Effector CD4-positive, alpha-beta T cell (primary cell): ENCODE measurements at regions not wholly inside any gene's neighbourhood (a gene's known extent, or its start where the extent isn't known, plus 50 kb on each side); places are given as distances from the start of the nearest gene placed in this dataset.

Source experiments
- DNase-seq: peaks from one replicate; pipeline ENCODE4 v3.0.0-alpha.2; 2020

DNA sequence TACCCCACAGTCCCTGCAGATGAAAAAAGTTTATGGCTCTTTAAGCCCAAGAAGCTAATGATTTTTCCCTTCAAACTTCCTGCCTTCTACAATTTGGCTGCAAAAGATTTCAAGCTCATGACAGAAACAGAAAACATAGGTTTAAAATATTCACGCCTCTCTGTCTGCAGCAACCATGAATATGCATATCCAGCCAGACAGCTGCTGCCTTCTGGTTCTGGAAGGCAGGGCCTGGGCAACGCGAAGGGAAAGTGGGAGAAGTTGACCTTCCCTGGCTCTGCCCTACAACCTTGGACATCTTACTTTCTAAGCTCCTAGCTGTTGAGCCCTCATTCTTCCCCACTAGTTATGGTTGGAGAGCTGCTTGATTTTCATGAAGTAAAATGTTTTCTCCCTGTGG is 64.8 kb upstream of the CLINT1 start:
- no peak for DNase-seq

DNA sequence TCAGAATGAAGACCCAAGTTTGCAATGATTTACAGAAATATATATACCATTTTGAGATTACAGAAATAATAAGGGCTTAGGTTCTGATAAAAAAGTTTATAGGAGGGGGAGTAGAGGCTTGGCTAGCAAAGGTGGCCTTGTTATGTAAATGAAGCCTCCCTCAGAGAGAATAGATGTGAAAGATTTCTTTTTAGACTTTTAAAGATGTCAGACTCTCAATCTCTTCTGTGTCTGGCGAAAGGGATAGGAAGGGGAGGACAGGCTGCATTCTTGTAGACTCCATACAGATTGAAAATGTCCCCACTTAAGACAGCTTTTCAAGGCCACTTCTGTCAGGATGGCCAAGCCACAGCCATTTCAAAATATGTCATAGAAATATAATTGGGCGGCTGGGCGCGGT is 63.1 kb upstream of the CLINT1 start:
- DNase-seq: no peak

GRCh38 chr5:157920828-157921170 is 61.9 kb upstream of the CLINT1 start:
- no peak for DNase-seq

- no peak for DNase-seq
Observed at GRCh38 chr5:157918811-157919742, 60.1 kb upstream of the CLINT1 start.

DNA sequence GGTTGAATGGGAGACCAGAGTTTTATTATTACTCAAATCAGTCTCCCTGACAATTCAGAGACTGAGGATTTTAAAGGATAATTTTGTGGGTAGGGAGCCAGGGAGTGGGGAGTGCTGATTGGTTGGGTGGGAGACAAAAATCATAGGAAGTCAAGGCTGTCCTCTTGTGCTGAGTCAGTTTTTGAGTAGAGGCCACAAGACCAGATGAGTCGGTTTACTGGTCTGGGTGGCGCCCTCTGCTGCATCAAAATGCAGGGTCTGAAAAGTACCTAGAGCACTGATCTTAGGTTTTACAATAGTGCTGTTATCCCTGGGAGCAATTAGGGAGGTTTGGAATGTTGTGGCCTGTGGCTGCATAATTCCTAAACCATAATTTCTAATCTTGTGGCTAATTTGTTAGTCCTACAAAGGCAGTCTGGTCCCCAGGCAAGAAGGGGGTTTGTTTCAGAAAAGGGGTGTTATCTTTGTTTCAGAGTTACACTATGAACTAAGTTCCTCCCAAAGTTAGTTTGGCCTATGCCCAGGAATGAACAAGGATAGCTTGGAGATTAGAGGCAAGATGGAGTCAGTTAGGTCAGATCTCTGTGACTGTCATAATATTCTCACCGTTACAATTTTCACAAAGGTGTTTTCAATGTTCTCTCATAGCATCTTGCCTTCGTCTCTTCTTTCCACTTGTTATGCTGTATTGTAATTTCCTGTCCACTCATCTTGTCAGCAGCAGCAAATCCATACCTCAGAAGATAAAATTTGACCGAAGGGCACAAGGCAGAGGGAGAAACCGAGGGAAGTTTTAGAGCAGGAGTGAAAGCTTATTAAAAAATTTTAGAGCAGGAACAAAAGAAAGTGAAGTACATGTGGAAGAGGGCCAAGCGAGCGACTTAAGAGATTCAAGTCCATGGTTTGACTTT is 59.2 kb upstream of the CLINT1 start:
- DNase-seq: peak; percentile 30

GRCh38 chr5:157917491-157917890 is 58.5 kb upstream of the CLINT1 start:
- no peak for DNase-seq

DNA sequence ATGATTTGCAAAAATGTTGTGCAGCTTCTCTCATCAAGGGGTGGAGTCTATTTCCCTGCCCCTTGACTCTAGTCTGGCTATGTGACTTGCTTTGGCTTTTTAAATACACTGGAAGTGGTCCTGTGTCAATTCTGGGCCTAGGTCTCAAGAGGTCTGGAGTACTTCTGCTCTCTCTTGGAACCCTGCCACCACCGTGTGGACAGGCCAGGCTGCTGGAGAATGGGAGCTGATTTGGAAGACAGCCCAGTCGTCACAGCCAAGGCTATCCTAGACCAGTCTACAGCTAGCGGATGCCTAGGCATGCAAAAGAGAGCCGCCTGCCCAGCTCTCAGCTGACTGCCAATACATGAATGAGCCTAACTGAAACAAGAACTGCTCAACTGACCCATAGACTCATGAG is 56.7 kb upstream of the CLINT1 start:
- no peak for DNase-seq

DNA sequence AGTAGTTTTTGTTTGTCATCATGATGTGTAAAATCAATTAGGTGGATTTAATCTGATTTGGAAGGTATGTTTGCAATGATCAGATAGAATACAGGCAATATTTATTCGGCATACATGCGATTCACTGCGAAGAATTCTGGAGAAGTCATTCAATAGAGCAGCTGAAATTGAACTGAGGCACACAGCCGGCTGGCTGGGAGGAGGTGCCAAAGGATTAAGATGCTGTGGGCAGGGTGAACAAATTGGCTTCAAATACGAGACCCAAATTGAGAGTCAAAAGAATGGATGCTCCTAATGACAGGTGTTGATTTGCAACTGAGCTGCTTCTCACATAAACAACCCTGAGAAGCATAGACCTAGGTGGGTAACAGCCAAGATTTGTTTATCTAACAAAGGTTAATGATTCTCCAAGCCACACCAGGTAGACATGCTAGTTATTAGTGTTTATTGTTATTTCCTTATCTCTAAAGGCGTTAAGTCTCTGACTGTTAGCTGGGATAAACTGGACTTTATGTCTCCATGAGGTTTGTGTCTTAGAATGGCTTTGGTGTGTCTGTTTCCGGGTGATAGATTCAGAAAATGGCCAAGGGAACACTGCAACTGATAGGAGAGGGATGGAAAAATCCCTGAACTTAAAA is 55.3 kb upstream of the CLINT1 start:
- DNase-seq: no peak

- no peak for DNase-seq
Observed at GRCh38 chr5:157913575-157913974, 54.6 kb upstream of the CLINT1 start.

DNA sequence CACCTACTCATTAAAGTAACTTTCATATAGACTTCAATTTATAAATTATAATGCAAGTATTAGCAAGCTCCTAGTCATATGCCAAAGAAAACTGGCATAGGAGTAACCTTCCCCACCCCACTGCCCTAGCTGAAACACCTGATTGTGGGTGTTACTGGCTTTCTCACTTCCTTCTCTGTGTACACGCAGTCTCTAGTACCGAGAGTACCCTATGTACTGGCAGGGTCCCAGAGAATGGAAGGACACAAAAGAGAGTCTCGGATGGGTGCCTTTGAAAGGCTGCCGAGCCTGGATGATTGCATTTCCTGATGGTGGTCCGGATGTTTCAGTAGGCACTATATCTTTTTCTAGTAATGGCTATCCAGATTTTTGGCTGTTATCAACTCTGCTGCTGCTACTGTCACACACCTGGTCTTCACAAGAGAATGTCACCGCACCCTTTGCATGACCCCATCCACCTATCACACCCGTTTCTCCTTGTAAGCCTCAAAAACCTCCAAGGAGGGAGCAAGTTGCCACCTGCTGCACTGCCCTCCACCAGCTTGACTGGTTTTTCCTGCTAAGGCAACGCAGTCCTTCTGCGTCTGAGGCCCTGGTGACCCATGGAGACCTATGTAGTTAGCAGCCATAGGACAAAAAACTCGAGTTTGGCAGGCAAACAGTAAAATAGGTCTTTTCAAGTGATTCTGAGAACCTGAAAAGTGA is 53.8 kb upstream of the CLINT1 start:
- no peak for DNase-seq

DNA sequence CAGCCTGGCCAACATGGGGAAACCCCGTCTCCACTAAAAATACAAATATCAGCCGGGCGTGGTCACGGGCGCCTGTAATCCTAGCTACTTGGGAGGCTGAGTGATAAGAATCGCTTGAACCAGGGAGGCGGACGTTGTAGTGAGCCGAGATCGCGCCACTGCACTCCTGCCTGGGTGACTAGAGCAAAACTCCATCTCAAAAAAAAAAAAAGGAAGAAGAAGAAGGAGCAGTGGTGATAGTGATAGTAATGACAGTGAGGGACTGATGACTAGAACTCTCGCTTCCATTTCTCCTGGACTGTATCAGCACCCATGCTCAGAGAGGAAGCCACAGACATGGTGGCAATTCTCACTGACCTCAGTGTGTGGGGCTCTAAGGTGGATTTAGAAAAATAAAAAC is 52.6 kb upstream of the CLINT1 start:
- no peak for DNase-seq
